PFSK-1 (cell line): ENCODE measurements at regions not wholly inside any gene's neighbourhood (a gene's known extent, or its start where the extent isn't known, plus 50 kb on each side); places are given as distances from the start of the nearest gene placed in this dataset.

Experiments used
- FOXP2 ChIP-seq: optimal IDR thresholded peaks from 2 replicates; pipeline ENCODE3; 2011; ENCODE audit warnings: borderline replicate concordance, control low read depth, inconsistent platforms; ENCODE audit not compliant: insufficient read depth; ENCODE audit errors: extremely low read length, extremely low read depth
- POLR2AphosphoS5 ChIP-seq: IDR thresholded peaks from 2 replicates; pipeline ENCODE4 v1.6.1; 2012; ENCODE audit warnings: low read depth, mild to moderate bottlenecking, control low read depth, low read length, moderate library complexity
- SIN3A ChIP-seq: IDR thresholded peaks from 2 replicates; pipeline ENCODE4 v1.6.1; 2012; ENCODE audit warnings: mild to moderate bottlenecking, low read length, moderate library complexity, borderline replicate concordance; ENCODE audit not compliant: insufficient read depth
- TAF1 ChIP-seq: IDR thresholded peaks from 2 replicates; pipeline ENCODE4 v1.6.1; 2012; ENCODE audit warnings: low read length, control low read depth, borderline replicate concordance; ENCODE audit not compliant: insufficient read depth
- TF ChIP-seq, protein P1 (sequence below), 2 experiments: IDR thresholded peaks; 2 replicates each; pipeline versions ENCODE4 v1.6.1 to v1.8.0; 2011 to 2012; ENCODE audit warnings: low read depth in 2 of 2, low read length in 2 of 2, control low read depth in 1 of 2, inconsistent platforms in 1 of 2, mild to moderate bottlenecking in 1 of 2, moderate library complexity in 1 of 2; ENCODE audit not compliant: insufficient read depth in 1 of 2

- no peak for TF ChIP-seq POLR2AphosphoS5
- TF ChIP-seq FOXP2 = no peak
- TF ChIP-seq SIN3A = no peak
Measured at GRCh38 chr5:40356248-40356647, 323.5 kb upstream of the PTGER4 start.

- TF ChIP-seq FOXP2 = no peak
- no peak for TF ChIP-seq TAF1
- no peak for TF ChIP-seq SIN3A
- TF ChIP-seq, protein P1, sequence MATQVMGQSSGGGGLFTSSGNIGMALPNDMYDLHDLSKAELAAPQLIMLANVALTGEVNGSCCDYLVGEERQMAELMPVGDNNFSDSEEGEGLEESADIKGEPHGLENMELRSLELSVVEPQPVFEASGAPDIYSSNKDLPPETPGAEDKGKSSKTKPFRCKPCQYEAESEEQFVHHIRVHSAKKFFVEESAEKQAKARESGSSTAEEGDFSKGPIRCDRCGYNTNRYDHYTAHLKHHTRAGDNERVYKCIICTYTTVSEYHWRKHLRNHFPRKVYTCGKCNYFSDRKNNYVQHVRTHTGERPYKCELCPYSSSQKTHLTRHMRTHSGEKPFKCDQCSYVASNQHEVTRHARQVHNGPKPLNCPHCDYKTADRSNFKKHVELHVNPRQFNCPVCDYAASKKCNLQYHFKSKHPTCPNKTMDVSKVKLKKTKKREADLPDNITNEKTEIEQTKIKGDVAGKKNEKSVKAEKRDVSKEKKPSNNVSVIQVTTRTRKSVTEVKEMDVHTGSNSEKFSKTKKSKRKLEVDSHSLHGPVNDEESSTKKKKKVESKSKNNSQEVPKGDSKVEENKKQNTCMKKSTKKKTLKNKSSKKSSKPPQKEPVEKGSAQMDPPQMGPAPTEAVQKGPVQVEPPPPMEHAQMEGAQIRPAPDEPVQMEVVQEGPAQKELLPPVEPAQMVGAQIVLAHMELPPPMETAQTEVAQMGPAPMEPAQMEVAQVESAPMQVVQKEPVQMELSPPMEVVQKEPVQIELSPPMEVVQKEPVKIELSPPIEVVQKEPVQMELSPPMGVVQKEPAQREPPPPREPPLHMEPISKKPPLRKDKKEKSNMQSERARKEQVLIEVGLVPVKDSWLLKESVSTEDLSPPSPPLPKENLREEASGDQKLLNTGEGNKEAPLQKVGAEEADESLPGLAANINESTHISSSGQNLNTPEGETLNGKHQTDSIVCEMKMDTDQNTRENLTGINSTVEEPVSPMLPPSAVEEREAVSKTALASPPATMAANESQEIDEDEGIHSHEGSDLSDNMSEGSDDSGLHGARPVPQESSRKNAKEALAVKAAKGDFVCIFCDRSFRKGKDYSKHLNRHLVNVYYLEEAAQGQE (IDR thresholded peaks at IDR 0.05; ENCODE audit: insufficient read depth in 1 of 2, low read depth in 2 of 2, low read length in 2 of 2) = no peak
- no peak for TF ChIP-seq POLR2AphosphoS5
Measured at GRCh38 chr5:40355846-40356245, 323.9 kb upstream of the PTGER4 start.

DNA sequence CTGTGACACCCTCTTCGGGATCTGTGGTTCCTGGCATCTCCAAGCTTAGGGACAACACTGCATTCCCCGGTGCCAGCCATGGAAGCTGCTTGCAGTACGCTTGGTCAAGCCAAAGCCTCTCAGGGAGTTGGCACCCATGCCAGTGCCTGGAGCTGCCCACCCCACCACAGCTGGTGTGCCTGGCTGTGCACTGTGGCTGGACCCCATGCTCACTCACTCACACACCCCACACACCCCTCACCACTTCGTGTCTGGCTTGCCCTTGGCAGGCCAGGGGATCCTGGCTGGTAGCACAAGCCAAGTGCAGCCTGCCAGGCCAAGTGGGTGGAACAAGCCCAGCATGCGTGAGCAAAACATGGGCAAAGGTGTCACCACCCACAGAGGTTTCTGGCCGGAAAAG lies 324.5 kb upstream of the PTGER4 start:
- TF ChIP-seq TAF1 (no peak), POLR2AphosphoS5 (no peak)

DNA sequence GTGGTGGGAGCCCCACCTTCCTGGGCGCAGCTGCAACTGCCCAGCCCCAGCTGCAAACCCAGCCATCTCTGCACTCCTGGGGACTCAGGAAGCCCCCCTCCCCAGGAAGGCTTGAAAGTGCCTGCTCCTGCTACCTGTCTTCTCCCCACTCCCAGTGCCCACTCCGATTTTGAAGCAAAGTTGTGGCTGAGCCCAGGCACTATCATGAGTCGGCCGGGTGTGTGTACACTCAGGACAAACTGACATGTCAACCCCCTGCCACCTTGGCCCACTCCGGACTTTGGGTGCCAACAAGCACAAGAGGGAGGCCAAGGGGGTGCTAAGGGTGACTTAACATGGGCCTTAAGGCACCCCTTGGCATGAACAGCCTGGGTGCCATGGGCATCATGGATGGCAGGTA lies 325.5 kb upstream of the PTGER4 start:
- TF ChIP-seq TAF1 (no peak), FOXP2 (no peak), SIN3A (no peak), POLR2AphosphoS5 (no peak)
- TF ChIP-seq, protein P1 (IDR thresholded peaks at IDR 0.05; ENCODE audit: insufficient read depth in 1 of 2, low read depth in 2 of 2, low read length in 2 of 2) = no peak

GRCh38 chr5:40353442-40353841 lies 326.3 kb upstream of the PTGER4 start:
- no peak for TF ChIP-seq SIN3A
- no peak for TF ChIP-seq POLR2AphosphoS5
- TF ChIP-seq TAF1 = no peak
- no peak for TF ChIP-seq FOXP2
- TF ChIP-seq, protein P1 (IDR thresholded peaks at IDR 0.05; ENCODE audit: insufficient read depth in 1 of 2, low read depth in 2 of 2, low read length in 2 of 2) = no peak

DNA sequence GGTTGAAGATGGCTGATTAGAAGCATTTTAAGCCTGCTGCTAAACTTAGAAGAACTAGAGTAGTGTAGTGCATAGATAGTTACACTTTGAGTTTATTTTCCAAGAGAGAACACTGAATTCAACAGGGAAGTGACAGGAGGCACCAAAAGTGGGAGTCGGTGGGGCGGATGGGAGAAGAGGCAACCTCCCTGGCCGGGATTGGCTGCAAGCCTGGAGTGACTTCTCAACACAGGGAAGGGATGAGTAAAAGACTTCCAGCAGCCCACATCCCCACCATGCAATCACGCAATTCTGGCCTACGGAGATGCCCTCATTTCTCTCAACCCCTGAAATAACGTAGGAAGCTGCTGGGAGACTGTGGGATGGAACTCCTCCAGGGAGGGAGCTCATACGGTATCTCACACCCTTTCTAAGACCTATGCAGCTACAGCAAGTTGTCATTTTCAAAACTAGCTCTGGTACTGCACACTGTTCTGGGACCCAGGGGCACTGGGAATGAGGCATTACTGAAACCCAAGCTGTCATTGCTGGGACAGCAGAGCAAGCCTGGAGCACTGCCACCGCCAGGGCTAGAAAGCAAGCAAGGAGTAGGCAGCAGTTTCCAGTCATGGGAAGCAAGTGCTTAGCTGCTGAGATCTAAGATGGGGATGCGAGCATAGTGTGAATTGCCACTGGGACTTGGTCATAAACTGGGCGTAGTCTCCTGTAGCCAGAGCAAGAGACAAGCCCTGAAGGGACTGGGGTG lies 331.6 kb upstream of the PTGER4 start:
- TF ChIP-seq TAF1 (no peak), SIN3A (no peak), POLR2AphosphoS5 (no peak), FOXP2 (no peak)
- TF ChIP-seq, protein P1 (IDR thresholded peaks at IDR 0.05; ENCODE audit: insufficient read depth in 1 of 2, low read depth in 2 of 2, low read length in 2 of 2) = no peak
